22Rv1 (cell line): ENCODE measurements at regions not wholly inside any gene's neighbourhood (a gene's known extent, or its start where the extent isn't known, plus 50 kb on each side); places are given as distances from the start of the nearest gene placed in this dataset.

Experiments
- H3K27ac ChIP-seq: fragments of 450-650 bp; 2 replicates; pipeline ENCODE4 v1.5.1; 2017
- ZFX ChIP-seq: fragments of 450-650 bp; IDR thresholded peaks from 2 replicates; pipeline ENCODE4 v1.6.1; 2017; ENCODE audit warnings: antibody characterized with exemption, borderline replicate concordance
- TF ChIP-seq, protein P1 (sequence below): fragments of 450-650 bp; IDR thresholded peaks from 2 replicates; pipeline ENCODE4 v1.5.1; 2017; ENCODE audit warnings: mild to moderate bottlenecking

GRCh38 chr4:177785000-177785399, 342.8 kb upstream of the AGA start:
- H3K27ac ChIP-seq, result peak overlapping the region; percentile 68
- TF ChIP-seq, protein P1, sequence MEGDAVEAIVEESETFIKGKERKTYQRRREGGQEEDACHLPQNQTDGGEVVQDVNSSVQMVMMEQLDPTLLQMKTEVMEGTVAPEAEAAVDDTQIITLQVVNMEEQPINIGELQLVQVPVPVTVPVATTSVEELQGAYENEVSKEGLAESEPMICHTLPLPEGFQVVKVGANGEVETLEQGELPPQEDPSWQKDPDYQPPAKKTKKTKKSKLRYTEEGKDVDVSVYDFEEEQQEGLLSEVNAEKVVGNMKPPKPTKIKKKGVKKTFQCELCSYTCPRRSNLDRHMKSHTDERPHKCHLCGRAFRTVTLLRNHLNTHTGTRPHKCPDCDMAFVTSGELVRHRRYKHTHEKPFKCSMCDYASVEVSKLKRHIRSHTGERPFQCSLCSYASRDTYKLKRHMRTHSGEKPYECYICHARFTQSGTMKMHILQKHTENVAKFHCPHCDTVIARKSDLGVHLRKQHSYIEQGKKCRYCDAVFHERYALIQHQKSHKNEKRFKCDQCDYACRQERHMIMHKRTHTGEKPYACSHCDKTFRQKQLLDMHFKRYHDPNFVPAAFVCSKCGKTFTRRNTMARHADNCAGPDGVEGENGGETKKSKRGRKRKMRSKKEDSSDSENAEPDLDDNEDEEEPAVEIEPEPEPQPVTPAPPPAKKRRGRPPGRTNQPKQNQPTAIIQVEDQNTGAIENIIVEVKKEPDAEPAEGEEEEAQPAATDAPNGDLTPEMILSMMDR, result no peak
- no peak for TF ChIP-seq ZFX

- H3K27ac ChIP-seq, result no peak overlapping the region
- TF ChIP-seq, protein P1, result no peak
- no peak for TF ChIP-seq ZFX
Observed at GRCh38 chr4:177789610-177790009, 347.4 kb upstream of the AGA start.

- no peak overlapping the region for H3K27ac ChIP-seq
- no peak for TF ChIP-seq ZFX
- TF ChIP-seq, protein P1, result no peak
Observed at GRCh38 chr4:177791188-177791587, 349.0 kb upstream of the AGA start.

GRCh38 chr4:177796841-177797240, 354.6 kb upstream of the AGA start:
- TF ChIP-seq, protein P1, result no peak
- no peak for TF ChIP-seq ZFX
- no peak overlapping the region for H3K27ac ChIP-seq

DNA sequence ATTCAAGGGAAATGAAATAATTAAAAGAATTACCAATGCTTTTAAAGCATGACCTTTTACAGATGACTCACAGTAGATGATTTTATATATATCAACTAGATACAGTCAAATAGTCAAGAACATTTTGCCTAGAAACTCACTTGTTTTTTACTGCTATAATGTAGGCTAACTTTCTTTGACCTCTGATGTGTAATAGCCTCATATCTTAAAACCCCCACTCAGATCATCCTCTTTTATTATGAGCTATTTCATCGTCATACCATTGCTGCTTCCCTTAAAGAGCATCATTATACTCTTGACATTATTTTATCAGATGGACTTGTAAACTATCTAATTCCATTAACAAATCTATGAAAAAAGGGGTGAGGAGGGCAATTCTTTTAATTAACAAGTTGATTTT, 355.9 kb upstream of the AGA start:
- no peak overlapping the region for H3K27ac ChIP-seq
- TF ChIP-seq, protein P1, result no peak
- no peak for TF ChIP-seq ZFX

- no peak for TF ChIP-seq ZFX
- TF ChIP-seq, protein P1, result no peak
Observed at GRCh38 chr4:177802162-177802561, 359.9 kb upstream of the AGA start.

GRCh38 chr4:177802661-177803060, 360.4 kb upstream of the AGA start:
- TF ChIP-seq, protein P1, result no peak
- TF ChIP-seq ZFX, result no peak
- no peak overlapping the region for H3K27ac ChIP-seq

More at GRCh38 chr4:177802162-177802561, 359.9 kb upstream of the AGA start:
- H3K27ac ChIP-seq, result no peak overlapping the region
